Thyroid gland (tissue), 4 donors: ENCODE measurements at regions not wholly inside any gene's neighbourhood (a gene's known extent, or its start where the extent isn't known, plus 50 kb on each side); places are given as distances from the start of the nearest gene placed in this dataset.

Experiments
- DNase-seq, 2 donors: peaks; one replicate each; pipeline ENCODE4 v3.0.0-alpha.2; 2019
- H3K27ac ChIP-seq, 3 donors: fragments of 200-600 bp; sonication (generic); 1 replicate in 2 of 3; 2 replicates in 1 of 3; pipeline ENCODE4 v1.5.1; 2016 to 2019; ENCODE audit warnings: mild to moderate bottlenecking in 1 of 3, moderate library complexity in 1 of 3
- H3K27me3 ChIP-seq: fragments of 200-600 bp; sonication (generic); one replicate; pipeline ENCODE4 v1.5.1; 2019
- H3K36me3 ChIP-seq, 2 donors: fragments of 200-600 bp; sonication (generic); one replicate each; pipeline ENCODE4 v1.5.1; 2016 to 2019
- H3K4me1 ChIP-seq, 2 donors: fragments of 200-600 bp; sonication (generic); one replicate each; pipeline ENCODE4 v1.5.1; 2017 to 2019
- H3K4me3 ChIP-seq, 3 donors: fragments of 200-600 bp; sonication (generic); replicated peaks in 1 of 3; 1 replicate in 2 of 3; 2 replicates in 1 of 3; pipeline ENCODE4 v1.5.1; 2016; ENCODE audit warnings: mild to moderate bottlenecking in 1 of 3
- H3K9me3 ChIP-seq: fragments of 200-600 bp; sonication (generic); one replicate; pipeline ENCODE4 v1.5.1; 2017
- POLR2A ChIP-seq, 2 donors: fragments of 450-650 bp; IDR thresholded peaks; one replicate each; pipeline ENCODE4 v1.6.1; 2017; ENCODE audit warnings: antibody characterized with exemption in 2 of 2, mild to moderate bottlenecking in 2 of 2, moderate library complexity in 1 of 2
- WGBS, 2 donors: methylation state at CpG; one replicate each; pipeline ENCODE4 v1.1.5; 2017; 5-methylcytosine and 5-hydroxymethylcytosine counted together
- intact Hi-C: fragments of 100-400 bp; cut with DNase I; formaldehyde crosslinking; loops from one replicate; pipeline ENCODE4 v1.15.1; 2023
- TF ChIP-seq, protein P1 (sequence below), 6 experiments: fragments of 200-600 bp in 3 of 6; fragments of 450-650 bp in 3 of 6; sonication (generic) in 3 of 6; IDR thresholded peaks; one replicate each; pipeline ENCODE4 v1.5.1; 2016 to 2019; ENCODE audit warnings: antibody characterized with exemption in 6 of 6, mild to moderate bottlenecking in 2 of 6, inconsistent platforms in 1 of 6, moderate library complexity in 1 of 6

DNA sequence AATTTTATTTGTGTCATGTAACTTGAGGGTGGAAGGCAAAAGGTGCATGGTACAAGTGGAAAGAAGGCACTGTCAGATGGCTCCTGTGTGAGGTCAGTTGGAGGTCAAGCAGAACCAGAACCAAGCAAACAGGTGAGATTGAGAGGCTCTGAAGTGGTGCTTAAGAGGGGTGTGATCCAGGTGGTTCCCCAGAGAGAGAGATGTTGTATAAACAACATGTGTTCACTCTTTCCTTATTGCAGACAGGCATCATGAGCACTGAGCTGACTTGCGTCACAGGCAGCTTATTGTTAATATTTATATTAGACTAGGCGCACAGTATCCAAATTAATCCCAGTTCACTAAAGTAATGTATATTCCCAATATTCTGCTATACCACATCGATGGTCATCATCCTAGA, 56.8 kb downstream of the CXCL13 start:
- TF ChIP-seq POLR2A (IDR thresholded peaks at IDR 0.05), result no peak
- TF ChIP-seq, protein P1, sequence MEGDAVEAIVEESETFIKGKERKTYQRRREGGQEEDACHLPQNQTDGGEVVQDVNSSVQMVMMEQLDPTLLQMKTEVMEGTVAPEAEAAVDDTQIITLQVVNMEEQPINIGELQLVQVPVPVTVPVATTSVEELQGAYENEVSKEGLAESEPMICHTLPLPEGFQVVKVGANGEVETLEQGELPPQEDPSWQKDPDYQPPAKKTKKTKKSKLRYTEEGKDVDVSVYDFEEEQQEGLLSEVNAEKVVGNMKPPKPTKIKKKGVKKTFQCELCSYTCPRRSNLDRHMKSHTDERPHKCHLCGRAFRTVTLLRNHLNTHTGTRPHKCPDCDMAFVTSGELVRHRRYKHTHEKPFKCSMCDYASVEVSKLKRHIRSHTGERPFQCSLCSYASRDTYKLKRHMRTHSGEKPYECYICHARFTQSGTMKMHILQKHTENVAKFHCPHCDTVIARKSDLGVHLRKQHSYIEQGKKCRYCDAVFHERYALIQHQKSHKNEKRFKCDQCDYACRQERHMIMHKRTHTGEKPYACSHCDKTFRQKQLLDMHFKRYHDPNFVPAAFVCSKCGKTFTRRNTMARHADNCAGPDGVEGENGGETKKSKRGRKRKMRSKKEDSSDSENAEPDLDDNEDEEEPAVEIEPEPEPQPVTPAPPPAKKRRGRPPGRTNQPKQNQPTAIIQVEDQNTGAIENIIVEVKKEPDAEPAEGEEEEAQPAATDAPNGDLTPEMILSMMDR (IDR thresholded peaks at IDR 0.05), result no peak
- H3K27ac ChIP-seq, result peak overlapping the region; percentile 11 to 72 (median 46)
- no peaks in the 10 kb centered on the region for H3K27me3 ChIP-seq
- intact Hi-C loops, result no loop called here
- H3K4me3 ChIP-seq, result no peak overlapping the region
- H3K9me3 ChIP-seq, result no peaks in the 10 kb centered on the region
- DNase-seq, result peak; percentile 82 to 87
- WGBS, 2 donors, result 40 to 45% methylated on average over 3 of the region's 3 CpGs
- H3K36me3 ChIP-seq, result no peaks in the 10 kb centered on the region
- peaks cover 15 to 19% of the 10 kb centered on the region in 2 donors for H3K4me1 ChIP-seq
